ENCODE measurements at regions not wholly inside any gene's neighbourhood (a gene's known extent, or its start where the extent isn't known, plus 50 kb on each side); places are given as distances from the start of the nearest gene placed in this dataset.

DNA sequence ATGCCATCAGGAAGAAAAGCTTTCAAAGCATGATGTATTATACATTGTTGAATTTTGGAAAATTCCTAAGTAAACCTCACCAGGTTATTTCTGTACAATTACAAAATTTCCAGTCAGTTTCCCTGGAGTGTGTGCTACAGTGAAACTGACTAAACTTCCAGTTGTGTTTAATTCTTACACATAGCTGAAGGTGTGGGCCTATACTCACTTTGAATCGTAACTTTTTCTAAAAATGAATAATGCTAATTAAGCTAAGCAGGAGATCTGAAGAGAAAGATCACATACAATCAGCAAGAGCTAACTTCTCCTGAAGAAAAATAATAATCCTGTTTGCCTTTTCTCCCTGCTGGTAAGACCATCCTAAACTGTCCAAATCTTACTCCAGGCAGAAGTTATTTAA lies 537.2 kb upstream of the PBX1 start:
- no peak for TF ChIP-seq ZFX (IDR thresholded peaks at IDR 0.05)
- TF ChIP-seq, protein P1, sequence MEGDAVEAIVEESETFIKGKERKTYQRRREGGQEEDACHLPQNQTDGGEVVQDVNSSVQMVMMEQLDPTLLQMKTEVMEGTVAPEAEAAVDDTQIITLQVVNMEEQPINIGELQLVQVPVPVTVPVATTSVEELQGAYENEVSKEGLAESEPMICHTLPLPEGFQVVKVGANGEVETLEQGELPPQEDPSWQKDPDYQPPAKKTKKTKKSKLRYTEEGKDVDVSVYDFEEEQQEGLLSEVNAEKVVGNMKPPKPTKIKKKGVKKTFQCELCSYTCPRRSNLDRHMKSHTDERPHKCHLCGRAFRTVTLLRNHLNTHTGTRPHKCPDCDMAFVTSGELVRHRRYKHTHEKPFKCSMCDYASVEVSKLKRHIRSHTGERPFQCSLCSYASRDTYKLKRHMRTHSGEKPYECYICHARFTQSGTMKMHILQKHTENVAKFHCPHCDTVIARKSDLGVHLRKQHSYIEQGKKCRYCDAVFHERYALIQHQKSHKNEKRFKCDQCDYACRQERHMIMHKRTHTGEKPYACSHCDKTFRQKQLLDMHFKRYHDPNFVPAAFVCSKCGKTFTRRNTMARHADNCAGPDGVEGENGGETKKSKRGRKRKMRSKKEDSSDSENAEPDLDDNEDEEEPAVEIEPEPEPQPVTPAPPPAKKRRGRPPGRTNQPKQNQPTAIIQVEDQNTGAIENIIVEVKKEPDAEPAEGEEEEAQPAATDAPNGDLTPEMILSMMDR (conservative IDR thresholded peaks at IDR 0.05) = no peak
- no peak overlapping the region for H3K27ac ChIP-seq

DNA sequence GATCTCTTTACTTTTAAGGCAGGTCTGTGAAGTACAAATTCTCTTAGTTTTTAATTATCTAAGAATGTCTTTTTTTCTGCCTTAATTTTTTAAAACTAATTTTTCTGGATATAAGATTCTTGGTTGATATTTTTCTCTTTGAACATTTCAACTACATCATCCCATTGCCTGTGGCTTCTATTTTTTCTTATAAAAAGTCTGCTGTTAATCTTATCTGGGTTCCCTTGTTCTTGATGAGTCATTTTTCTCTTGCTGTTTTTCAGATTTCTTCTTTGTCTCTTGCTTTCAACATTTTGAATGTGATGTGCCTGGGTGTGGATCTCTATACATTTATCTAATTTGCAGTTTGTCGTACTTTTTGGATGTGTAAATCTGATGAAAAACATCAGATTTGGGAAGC lies 525.2 kb upstream of the PBX1 start:
- TF ChIP-seq, protein P1 (conservative IDR thresholded peaks at IDR 0.05) = no peak
- no peak for TF ChIP-seq ZFX (IDR thresholded peaks at IDR 0.05)
- H3K27ac ChIP-seq = no peak overlapping the region

DNA sequence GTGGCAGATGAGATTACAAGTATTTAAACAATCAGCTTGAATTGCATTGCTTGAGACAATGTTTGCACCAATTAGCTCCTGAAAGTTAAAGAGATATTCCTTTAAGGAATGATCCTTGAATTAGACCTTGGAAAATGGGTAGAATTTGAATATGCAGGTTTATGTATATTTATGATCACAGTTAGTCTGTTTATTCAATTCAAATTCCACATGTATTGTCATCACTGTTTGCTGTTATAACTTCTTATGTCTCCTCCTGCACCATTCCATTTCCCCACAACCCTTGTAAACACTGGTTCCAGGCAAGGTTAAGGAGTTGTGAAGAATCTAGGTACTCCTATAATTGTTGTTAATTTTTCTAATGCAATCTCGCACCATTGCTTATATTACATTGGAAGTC lies 518.2 kb upstream of the PBX1 start:
- TF ChIP-seq, protein P1 (conservative IDR thresholded peaks at IDR 0.05) = no peak
- TF ChIP-seq ZFX (IDR thresholded peaks at IDR 0.05) = no peak
- no peak overlapping the region for H3K27ac ChIP-seq

DNA sequence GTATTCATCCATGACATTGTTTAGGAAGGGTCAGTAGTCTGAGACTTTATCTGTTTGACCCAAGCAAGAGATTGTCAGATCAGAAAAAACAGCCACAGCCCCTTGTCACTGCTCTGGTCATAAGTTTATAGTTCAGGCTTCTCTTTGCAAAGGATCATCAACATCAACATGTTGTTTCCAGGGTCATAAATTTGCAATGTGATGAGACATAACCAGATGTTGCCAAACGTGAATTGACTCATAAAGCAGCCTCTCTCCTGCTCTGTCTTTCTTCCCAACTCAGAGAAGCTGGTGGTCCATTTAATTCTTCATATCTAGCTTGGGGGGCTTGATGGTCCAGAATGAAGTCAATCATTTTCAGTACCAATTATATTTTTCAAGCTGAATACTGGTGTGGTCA lies 507.2 kb upstream of the PBX1 start:
- H3K27ac ChIP-seq = no peak overlapping the region
- TF ChIP-seq ZFX (IDR thresholded peaks at IDR 0.05) = no peak

DNA sequence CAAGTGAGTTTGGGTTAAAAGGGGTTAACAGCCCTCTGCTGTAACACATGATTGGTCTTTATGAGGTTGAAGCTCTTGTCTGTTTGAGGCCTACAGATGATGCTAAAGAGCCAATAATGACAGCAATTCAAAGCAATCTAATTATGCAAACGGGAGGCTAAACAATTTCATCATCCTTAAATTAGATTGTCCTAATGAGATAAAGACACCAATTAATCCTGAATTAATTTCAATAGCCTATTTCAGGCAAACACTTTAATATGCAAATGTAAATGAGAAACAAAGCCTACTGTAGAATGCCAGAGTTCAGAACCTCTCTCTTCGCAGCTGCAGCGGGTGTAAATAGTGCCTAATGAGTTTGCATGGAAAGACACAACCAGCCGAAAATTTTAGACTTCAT lies 504.7 kb upstream of the PBX1 start:
- TF ChIP-seq, protein P1 (conservative IDR thresholded peaks at IDR 0.05) = no peak

DNA sequence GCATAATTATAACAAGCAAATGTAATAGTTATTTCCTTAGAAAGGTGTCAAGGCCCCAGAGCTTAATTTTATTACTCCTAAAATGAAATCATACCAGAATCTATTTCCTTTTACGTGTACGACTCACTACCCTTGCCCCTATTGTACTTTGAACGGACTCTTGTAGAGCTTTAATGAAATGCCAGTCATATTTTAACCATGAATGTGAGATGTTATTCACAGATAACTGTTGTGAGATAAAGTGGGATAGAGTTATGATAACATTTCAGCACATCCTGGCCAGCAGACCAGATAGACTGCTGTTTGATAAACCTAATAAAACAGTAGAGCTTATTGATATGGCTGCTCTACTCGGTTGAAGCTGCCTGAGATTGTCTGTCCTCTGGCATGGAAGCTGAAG lies 500.8 kb upstream of the PBX1 start:
- no peak overlapping the region for H3K27ac ChIP-seq
- no peak for TF ChIP-seq ZFX (IDR thresholded peaks at IDR 0.05)
- TF ChIP-seq, protein P1 (conservative IDR thresholded peaks at IDR 0.05) = no peak

More for the DNA sequence above, 504.7 kb upstream of the PBX1 start:
- no peak overlapping the region for H3K27ac ChIP-seq

DNA sequence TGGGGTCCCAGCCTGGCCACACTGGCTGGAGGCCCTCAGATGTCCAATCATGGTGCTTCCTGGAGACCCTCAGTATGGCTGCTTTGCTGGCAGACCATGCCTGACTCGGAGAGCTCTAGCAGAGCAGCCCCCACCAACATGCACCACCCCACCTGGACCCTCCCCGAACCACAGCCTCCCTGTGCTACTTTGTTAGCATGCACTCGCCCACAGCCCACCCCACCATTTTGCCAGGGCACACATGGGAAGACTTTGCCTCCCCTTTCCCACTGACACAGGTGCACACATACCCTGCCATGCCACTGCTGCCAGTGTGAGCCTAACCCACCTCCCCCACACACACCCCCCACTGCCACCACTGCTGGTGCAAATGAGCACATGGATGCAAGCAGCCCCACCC lies 497.5 kb upstream of the PBX1 start:
- no peak for TF ChIP-seq ZFX (IDR thresholded peaks at IDR 0.05)
- TF ChIP-seq, protein P1 (conservative IDR thresholded peaks at IDR 0.05) = no peak
- H3K27ac ChIP-seq = no peak overlapping the region

DNA sequence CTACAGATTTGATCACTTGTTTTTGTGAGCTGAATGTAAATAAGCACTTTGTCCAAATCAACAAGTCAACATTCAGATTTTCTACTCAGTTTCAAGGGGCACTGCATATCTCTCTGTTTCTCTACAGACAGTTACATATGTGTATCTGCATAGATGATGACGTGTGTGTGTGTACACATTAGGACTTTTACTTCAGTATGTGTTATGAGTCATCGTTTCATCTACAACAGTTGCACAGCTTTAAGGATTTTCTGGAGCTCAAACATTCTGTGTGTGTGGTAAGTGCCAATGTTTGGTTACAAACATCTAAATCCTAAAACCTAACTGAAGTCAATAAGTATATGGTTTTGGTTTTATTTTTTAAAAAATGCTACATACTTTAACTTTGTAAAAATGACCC lies 494.5 kb upstream of the PBX1 start:
- TF ChIP-seq, protein P1 (conservative IDR thresholded peaks at IDR 0.05) = no peak
- no peak for TF ChIP-seq ZFX (IDR thresholded peaks at IDR 0.05)

More for the DNA sequence above, 494.5 kb upstream of the PBX1 start:
- no peak overlapping the region for H3K27ac ChIP-seq
